Peyer's patch (tissue), 4 donors: ENCODE measurements at regions not wholly inside any gene's neighbourhood (a gene's known extent, or its start where the extent isn't known, plus 50 kb on each side); places are given as distances from the start of the nearest gene placed in this dataset.

Experiments
- DNase-seq, 3 donors: peaks; one replicate each; pipeline ENCODE4 v3.0.0-alpha.2; 2017 to 2019
- H3K27ac ChIP-seq, 4 donors: fragments of 200-600 bp; sonication (generic); one replicate each; pipeline ENCODE4 v1.5.1; 2016 to 2019
- H3K27me3 ChIP-seq, 2 donors: fragments of 200-600 bp; sonication (generic); one replicate each; pipeline ENCODE4 v1.5.1; 2019
- H3K36me3 ChIP-seq, 3 donors: fragments of 200-600 bp; sonication (generic); one replicate each; pipeline ENCODE4 v1.5.1; 2016 to 2019
- H3K4me1 ChIP-seq, 4 donors: fragments of 200-600 bp; sonication (generic); one replicate each; pipeline ENCODE4 v1.5.1; 2016 to 2019
- H3K4me3 ChIP-seq, 4 donors: fragments of 200-600 bp; sonication (generic); 1 replicate in 3 of 4; 2 replicates in 1 of 4; pipeline ENCODE4 v1.5.1; 2016 to 2019; ENCODE audit warnings: mild to moderate bottlenecking in 1 of 4
- H3K9me3 ChIP-seq, 4 donors: fragments of 200-600 bp; sonication (generic); one replicate each; pipeline ENCODE4 v1.5.1; 2016 to 2019; ENCODE audit warnings: mild to moderate bottlenecking in 1 of 4
- POLR2A ChIP-seq, 2 donors: fragments of 450-650 bp; IDR thresholded peaks; one replicate each; pipeline ENCODE4 v1.5.1; 2017; ENCODE audit warnings: antibody characterized with exemption in 2 of 2, mild to moderate bottlenecking in 2 of 2, moderate library complexity in 2 of 2
- TF ChIP-seq, protein P1 (sequence below), 6 experiments: fragments of 450-650 bp in 4 of 6; fragments of 200-600 bp in 2 of 6; sonication (generic) in 1 of 6; IDR thresholded peaks; one replicate each; pipeline ENCODE4 v1.5.1; 2017 to 2019; ENCODE audit warnings: antibody characterized with exemption in 6 of 6, mild to moderate bottlenecking in 3 of 6, moderate library complexity in 1 of 6

- Histone ChIP-seq H3K4me3 (no peak overlapping the region), H3K27ac (no peak overlapping the region), H3K27me3 (no peaks in the 10 kb centered on the region), H3K36me3 (no peaks in the 10 kb centered on the region), H3K9me3 (no peaks in the 10 kb centered on the region), H3K4me1 (no peaks in the 10 kb centered on the region)
- DNase-seq, result no peak
- TF ChIP-seq, protein P1, sequence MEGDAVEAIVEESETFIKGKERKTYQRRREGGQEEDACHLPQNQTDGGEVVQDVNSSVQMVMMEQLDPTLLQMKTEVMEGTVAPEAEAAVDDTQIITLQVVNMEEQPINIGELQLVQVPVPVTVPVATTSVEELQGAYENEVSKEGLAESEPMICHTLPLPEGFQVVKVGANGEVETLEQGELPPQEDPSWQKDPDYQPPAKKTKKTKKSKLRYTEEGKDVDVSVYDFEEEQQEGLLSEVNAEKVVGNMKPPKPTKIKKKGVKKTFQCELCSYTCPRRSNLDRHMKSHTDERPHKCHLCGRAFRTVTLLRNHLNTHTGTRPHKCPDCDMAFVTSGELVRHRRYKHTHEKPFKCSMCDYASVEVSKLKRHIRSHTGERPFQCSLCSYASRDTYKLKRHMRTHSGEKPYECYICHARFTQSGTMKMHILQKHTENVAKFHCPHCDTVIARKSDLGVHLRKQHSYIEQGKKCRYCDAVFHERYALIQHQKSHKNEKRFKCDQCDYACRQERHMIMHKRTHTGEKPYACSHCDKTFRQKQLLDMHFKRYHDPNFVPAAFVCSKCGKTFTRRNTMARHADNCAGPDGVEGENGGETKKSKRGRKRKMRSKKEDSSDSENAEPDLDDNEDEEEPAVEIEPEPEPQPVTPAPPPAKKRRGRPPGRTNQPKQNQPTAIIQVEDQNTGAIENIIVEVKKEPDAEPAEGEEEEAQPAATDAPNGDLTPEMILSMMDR (IDR thresholded peaks at IDR 0.05), result no peak
- no peak for TF ChIP-seq POLR2A (IDR thresholded peaks at IDR 0.05)
Observed at GRCh38 chr1:208634346-208635140, 390.4 kb upstream of the PLXNA2 start.

GRCh38 chr1:208637181-208637580 lies 393.0 kb upstream of the PLXNA2 start:
- H3K9me3 ChIP-seq, result no peaks in the 10 kb centered on the region
- no peak for TF ChIP-seq POLR2A (IDR thresholded peaks at IDR 0.05)
- TF ChIP-seq, protein P1 (IDR thresholded peaks at IDR 0.05), result no peak
- DNase-seq, result no peak
- H3K36me3 ChIP-seq, result no peaks in the 10 kb centered on the region
- H3K4me1 ChIP-seq, result no peaks in the 10 kb centered on the region
- no peaks in the 10 kb centered on the region for H3K27me3 ChIP-seq
- H3K27ac ChIP-seq, result no peak overlapping the region
- H3K4me3 ChIP-seq, result no peak overlapping the region

DNA sequence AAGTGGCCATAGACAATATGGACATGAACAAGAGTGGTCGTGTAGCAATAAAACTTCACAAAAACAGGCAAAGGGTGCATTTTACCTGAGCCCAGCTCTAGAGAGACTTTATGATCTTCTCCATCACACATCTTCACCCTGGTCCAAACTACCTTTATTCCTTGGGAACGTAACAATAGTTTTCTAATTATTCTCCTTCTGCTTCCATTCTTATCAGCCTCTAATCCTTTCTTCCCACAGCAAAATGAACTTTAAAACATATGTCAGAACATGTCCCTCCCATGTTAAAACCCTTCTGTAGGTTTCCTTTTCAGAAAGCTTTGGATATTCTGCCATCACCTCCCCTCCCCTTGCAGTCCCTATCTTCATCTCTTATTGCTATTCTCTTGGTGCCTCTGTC lies 395.2 kb upstream of the PLXNA2 start:
- TF ChIP-seq POLR2A (IDR thresholded peaks at IDR 0.05), result no peak
- TF ChIP-seq, protein P1 (IDR thresholded peaks at IDR 0.05), result no peak
- no peak overlapping the region for H3K27ac ChIP-seq
- no peaks in the 10 kb centered on the region for H3K9me3 ChIP-seq
- H3K36me3 ChIP-seq, result no peaks in the 10 kb centered on the region
- no peaks in the 10 kb centered on the region for H3K4me1 ChIP-seq
- H3K4me3 ChIP-seq, result no peak overlapping the region
- DNase-seq, result no peak
- no peaks in the 10 kb centered on the region for H3K27me3 ChIP-seq

GRCh38 chr1:208640295-208640694 lies 396.1 kb upstream of the PLXNA2 start:
- Histone ChIP-seq H3K4me1 (no peaks in the 10 kb centered on the region), H3K36me3 (no peaks in the 10 kb centered on the region), H3K27ac (no peak overlapping the region), H3K27me3 (no peaks in the 10 kb centered on the region), H3K9me3 (no peaks in the 10 kb centered on the region), H3K4me3 (no peak overlapping the region)
- TF ChIP-seq, protein P1 (IDR thresholded peaks at IDR 0.05), result no peak
- TF ChIP-seq POLR2A (IDR thresholded peaks at IDR 0.05), result no peak
- DNase-seq, result no peak

- TF ChIP-seq, protein P1 (IDR thresholded peaks at IDR 0.05), result no peak
- TF ChIP-seq POLR2A (IDR thresholded peaks at IDR 0.05), result no peak
- no peak overlapping the region for H3K4me3 ChIP-seq
- H3K4me1 ChIP-seq, result no peaks in the 10 kb centered on the region
Observed at GRCh38 chr1:208641579-208642280, 397.5 kb upstream of the PLXNA2 start.

More at GRCh38 chr1:208641579-208642280, 397.5 kb upstream of the PLXNA2 start:
- no peaks in the 10 kb centered on the region for H3K9me3 ChIP-seq
- no peak overlapping the region for H3K27ac ChIP-seq
- H3K36me3 ChIP-seq, result no peaks in the 10 kb centered on the region
- H3K27me3 ChIP-seq, result no peaks in the 10 kb centered on the region
- DNase-seq, result no peak
